AG09309 (cell line): ENCODE measurements at regions not wholly inside any gene's neighbourhood (a gene's known extent, or its start where the extent isn't known, plus 50 kb on each side); places are given as distances from the start of the nearest gene placed in this dataset.

Experiments
- DNase-seq: peaks from one replicate; pipeline ENCODE4 v3.0.0-alpha.2; 2010; ENCODE audit warnings: low read depth
- H3K4me3 ChIP-seq: 2 replicates; pipeline ENCODE4 v1.5.1; 2011; ENCODE audit warnings: mild to moderate bottlenecking, low read depth, low read length, moderate library complexity; ENCODE audit not compliant: control insufficient read depth
- TF ChIP-seq, protein P1 (sequence below): IDR thresholded peaks from 2 replicates; pipeline ENCODE4 v1.5.1; 2011; ENCODE audit warnings: mild to moderate bottlenecking, low read depth, low read length, inconsistent platforms; ENCODE audit not compliant: insufficient read depth, control insufficient read depth; ENCODE audit errors: missing control alignments

DNA sequence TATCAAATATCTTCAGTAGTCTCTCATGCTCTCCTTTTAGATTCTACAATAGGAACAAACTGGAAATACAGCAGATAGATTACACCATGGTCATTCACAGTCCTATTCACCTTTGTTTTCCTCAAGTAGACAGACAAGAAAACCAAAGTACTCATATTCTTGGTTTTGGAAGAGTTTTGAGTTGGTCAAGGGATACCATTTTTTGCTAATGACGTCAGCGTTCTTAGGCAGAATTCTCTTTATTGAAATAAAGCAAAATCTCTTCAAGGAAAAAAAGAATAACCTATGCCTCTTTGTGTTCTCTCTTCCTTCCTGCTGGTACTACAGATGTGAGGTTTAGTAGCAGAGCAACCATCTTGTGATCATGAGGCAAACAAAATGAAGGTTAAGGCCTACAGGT, 268.3 kb upstream of the PDZRN3 start:
- no peak for DNase-seq
- no peak overlapping the region for H3K4me3 ChIP-seq
- TF ChIP-seq, protein P1, sequence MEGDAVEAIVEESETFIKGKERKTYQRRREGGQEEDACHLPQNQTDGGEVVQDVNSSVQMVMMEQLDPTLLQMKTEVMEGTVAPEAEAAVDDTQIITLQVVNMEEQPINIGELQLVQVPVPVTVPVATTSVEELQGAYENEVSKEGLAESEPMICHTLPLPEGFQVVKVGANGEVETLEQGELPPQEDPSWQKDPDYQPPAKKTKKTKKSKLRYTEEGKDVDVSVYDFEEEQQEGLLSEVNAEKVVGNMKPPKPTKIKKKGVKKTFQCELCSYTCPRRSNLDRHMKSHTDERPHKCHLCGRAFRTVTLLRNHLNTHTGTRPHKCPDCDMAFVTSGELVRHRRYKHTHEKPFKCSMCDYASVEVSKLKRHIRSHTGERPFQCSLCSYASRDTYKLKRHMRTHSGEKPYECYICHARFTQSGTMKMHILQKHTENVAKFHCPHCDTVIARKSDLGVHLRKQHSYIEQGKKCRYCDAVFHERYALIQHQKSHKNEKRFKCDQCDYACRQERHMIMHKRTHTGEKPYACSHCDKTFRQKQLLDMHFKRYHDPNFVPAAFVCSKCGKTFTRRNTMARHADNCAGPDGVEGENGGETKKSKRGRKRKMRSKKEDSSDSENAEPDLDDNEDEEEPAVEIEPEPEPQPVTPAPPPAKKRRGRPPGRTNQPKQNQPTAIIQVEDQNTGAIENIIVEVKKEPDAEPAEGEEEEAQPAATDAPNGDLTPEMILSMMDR = no peak

DNA sequence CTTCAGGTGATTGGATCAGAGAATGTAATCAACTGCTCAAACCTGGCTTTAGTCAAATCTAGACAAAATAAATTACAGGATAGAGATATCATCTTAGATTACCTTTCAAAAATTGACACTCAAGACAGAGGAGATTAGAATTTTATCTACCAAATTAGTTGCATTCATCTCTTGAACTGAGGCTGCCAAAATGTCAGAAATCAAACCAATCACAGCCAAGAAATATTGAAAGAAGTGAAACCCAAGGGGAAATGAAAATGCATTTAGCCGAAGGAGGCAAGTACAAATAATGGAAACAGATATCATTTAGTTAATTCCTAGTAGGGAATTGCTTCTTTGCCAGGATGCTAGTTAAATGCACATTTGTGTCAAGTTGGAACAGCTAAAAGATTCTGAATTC, 261.1 kb upstream of the PDZRN3 start:
- no peak overlapping the region for H3K4me3 ChIP-seq
- TF ChIP-seq, protein P1 = no peak
- DNase-seq = no peak

DNA sequence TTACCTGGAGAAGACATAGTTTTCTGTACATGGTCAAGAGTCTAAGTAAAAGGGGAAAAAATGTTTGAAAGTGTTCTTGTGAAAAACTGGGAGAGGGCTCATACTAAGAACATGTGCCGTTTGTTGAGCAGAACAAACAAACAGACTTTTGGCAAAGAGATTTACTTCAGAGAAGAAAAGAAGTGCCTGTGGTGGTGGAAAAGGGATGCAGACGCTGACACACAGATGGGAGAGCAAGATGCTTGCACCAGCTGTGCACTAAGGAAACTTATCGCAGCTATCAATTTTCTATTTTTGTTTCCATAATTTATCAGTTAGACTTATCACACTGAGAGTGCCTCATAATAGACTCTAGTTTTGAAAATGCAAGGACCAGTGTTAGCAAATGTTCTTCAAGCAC, 259.6 kb upstream of the PDZRN3 start:
- no peak for DNase-seq
- no peak overlapping the region for H3K4me3 ChIP-seq
- TF ChIP-seq, protein P1 = no peak

DNA sequence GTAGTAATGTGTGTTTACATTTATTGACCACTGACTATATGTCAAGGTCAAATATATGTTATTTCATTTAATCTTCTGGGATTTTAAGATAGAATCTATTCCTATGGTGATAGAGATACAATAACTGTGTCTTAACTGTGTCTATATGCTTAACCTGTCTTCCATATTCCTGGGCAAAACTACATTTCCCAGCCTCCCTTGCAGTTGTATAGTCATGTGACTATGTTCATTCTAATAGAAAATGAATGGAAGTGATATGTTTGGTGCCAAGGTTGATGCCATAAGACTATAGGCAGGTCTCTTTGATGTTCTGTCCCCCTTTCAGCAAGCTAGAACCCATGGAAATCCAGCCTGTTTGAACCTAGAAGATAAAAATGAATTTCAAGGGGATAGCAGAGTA, 258.8 kb upstream of the PDZRN3 start:
- no peak overlapping the region for H3K4me3 ChIP-seq
- no peak for DNase-seq
- TF ChIP-seq, protein P1 = no peak

- TF ChIP-seq, protein P1 = no peak
- no peak overlapping the region for H3K4me3 ChIP-seq
- DNase-seq = no peak
Measured at GRCh38 chr3:73874606-73875369, 250.0 kb upstream of the PDZRN3 start.

DNA sequence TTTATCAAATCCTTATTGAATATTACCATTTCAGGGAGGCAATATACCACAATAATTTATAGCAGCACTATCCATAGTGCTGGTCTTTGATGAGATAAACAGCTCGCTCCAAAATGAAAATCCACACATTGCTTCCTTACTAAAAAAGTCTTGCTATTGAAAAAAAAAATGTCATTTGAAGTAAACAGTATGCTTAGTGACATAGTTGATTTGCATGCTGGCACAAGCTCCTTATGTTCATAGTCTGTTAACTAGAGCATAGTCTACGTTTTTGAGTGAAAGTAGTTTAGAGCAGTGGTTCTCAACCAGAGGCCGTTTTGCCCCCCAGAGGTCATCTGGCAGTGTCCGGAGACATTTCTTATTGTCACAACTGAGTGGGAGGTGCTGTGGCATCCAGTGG, 249.4 kb upstream of the PDZRN3 start:
- H3K4me3 ChIP-seq = no peak overlapping the region
- DNase-seq = no peak
- TF ChIP-seq, protein P1 = no peak

- peak; percentile 5 for DNase-seq
- TF ChIP-seq, protein P1 = peak; percentile 64
- H3K4me3 ChIP-seq = no peak overlapping the region
Measured at GRCh38 chr3:73868688-73869315, 244.1 kb upstream of the PDZRN3 start.
